Activated CD8-positive, alpha-beta T cell treated with anti-CD3 and anti-CD28 coated beads for 36 hours (primary cell): ENCODE measurements at regions not wholly inside any gene's neighbourhood (a gene's known extent, or its start where the extent isn't known, plus 50 kb on each side); places are given as distances from the start of the nearest gene placed in this dataset.
"Not testable (repeated sequence)": the region's sequence is repeated elsewhere in the genome, so short reads cannot be mapped to it uniquely, and the experiment has no call there.

Experiments used
- ATAC-seq: fragments of 200-7000 bp; cut with Tn5 transposase; one replicate; pipeline ENCODE4 v1.10.0; 2021; ENCODE audit warnings: mild to moderate bottlenecking, moderate library complexity
- CTCF ChIA-PET: fragments of 350-600 bp; sonication (Branson Sonifier 250); formaldehyde crosslinking; loops from one replicate; lab custom pipeline; 2021; ENCODE audit warnings: antibody characterized with exemption; lab: Charles Lee
- POLR2A ChIA-PET: fragments of 350-600 bp; sonication (Branson Sonifier 250); formaldehyde crosslinking; loops from one replicate; lab custom pipeline; 2021; ENCODE audit warnings: antibody characterized with exemption; lab: Charles Lee
- DNase-seq: peaks from one replicate; pipeline ENCODE4 v3.0.0-alpha.2; 2020
- H3K27ac Mint-ChIP-seq: one replicate; pipeline ENCODE4 v1.8.0; 2021; ENCODE audit warnings: mild to moderate bottlenecking, mixed read lengths
- H3K27me3 Mint-ChIP-seq: one replicate; pipeline ENCODE4 v1.8.0; 2021; ENCODE audit warnings: mixed read lengths
- H3K36me3 Mint-ChIP-seq: one replicate; pipeline ENCODE4 v1.8.0; 2021; ENCODE audit warnings: low read depth, mixed read lengths
- H3K4me1 Mint-ChIP-seq: one replicate; pipeline ENCODE4 v1.8.0; 2021; ENCODE audit warnings: low read depth, mixed read lengths
- H3K4me3 Mint-ChIP-seq: one replicate; pipeline ENCODE4 v1.8.0; 2021; ENCODE audit warnings: mild to moderate bottlenecking, moderate library complexity, mixed read lengths
- H3K9me3 Mint-ChIP-seq: one replicate; pipeline ENCODE4 v1.8.0; 2021; ENCODE audit warnings: mixed read lengths
- CTCF ChIP-seq: fragments of 200-600 bp; IDR thresholded peaks from one replicate; pipeline ENCODE4 v1.8.0; 2022; ENCODE audit warnings: antibody characterized with exemption, mild to moderate bottlenecking
- intact Hi-C: fragments of 100-400 bp; cut with micrococcal nuclease; formaldehyde crosslinking; loops from one replicate; pipeline ENCODE4 v1.10.0; 2022

GRCh38 chr15:20295238-20295811 is 246.3 kb downstream of the GOLGA6L6 start:
- no peaks in the 10 kb centered on the region for H3K36me3 Mint-ChIP-seq
- ChIA-PET CTCF (no interaction called here), POLR2A (no interaction called here)
- H3K4me3 Mint-ChIP-seq: no peak overlapping the region
- H3K9me3 Mint-ChIP-seq: no peaks in the 10 kb centered on the region
- H3K27me3 Mint-ChIP-seq: no peaks in the 10 kb centered on the region
- ATAC-seq (no peak), DNase-seq (no peak)
- intact Hi-C loops: no loop called here
- H3K4me1 Mint-ChIP-seq: no peaks in the 10 kb centered on the region
- TF ChIP-seq CTCF: no peak
- H3K27ac Mint-ChIP-seq: no peak overlapping the region

DNA sequence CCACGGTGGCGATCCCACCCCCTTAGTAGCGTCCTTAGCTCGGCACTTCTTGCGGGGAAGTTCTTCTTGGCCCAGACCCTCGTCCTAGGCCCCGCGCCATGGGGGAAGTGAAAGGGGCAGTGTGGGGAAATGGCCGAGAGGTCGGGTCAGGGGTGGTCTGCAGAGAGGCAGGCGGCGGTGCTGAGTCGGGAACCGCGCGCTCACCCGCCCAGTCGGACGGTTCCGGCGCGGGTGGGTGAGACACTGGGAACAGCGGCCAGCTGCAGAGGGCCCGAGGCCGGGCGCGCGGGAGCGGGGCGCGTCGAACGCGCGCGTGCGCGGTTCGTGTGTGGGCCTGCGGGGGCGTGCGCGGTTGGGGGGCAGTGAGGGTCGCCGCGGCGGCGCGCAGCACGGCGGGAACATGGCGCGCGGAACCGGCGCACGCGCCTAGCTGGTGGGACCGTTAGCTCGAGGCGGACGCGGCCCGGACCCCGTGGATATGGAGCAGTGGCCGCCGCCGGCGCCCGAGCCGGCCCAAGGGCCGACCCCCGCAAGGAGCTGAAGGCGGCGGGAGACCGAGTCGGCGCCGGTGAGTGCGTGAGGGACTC is 246.9 kb downstream of the GOLGA6L6 start:
- no peaks in the 10 kb centered on the region for H3K36me3 Mint-ChIP-seq
- H3K4me3 Mint-ChIP-seq: no peak overlapping the region
- TF ChIP-seq CTCF: no peak
- H3K27ac Mint-ChIP-seq: no peak overlapping the region
- DNase-seq: no peak
- ChIA-PET CTCF (no interaction called here), POLR2A (no interaction called here)
- H3K4me1 Mint-ChIP-seq: no peaks in the 10 kb centered on the region
- no peaks in the 10 kb centered on the region for H3K27me3 Mint-ChIP-seq
- no peak for ATAC-seq
- intact Hi-C loops: no loop called here
- no peaks in the 10 kb centered on the region for H3K9me3 Mint-ChIP-seq

DNA sequence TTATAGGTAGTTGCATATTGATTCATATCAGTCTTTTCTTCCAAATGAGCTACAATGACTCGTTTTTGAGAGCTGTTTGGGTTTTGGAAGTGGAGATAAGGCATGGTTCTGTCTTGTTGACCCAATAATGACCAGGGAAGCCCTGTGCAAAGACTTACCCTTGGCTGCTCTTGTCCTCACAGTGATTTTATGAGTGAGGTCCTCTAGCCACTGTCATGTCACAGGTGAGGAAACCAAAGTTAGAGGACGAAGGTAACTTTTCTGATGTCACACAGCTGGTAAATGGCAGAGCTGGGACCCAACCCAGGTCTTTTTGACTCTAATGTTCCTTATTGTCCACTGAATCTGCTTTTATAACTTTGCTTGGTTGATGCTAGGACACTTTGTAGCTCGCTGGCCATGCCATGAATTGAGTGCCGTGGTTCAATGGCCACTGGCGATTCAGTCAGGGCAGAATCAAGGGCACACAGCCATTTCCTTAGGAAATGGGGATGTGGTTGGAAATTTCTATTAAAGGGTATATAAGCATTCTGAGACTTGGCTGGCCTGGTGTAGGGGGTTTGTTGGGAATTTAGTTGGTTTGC is 249.1 kb downstream of the GOLGA6L6 start:
- H3K27ac Mint-ChIP-seq, H3K27me3 Mint-ChIP-seq, POLR2A ChIA-PET, H3K4me1 Mint-ChIP-seq, H3K36me3 Mint-ChIP-seq, ATAC-seq, CTCF ChIA-PET, intact Hi-C loops, H3K4me3 Mint-ChIP-seq, H3K9me3 Mint-ChIP-seq, DNase-seq: not testable (repeated sequence)

- H3K27ac Mint-ChIP-seq, intact Hi-C loops: not testable (repeated sequence)
Measured at GRCh38 chr15:20291616-20292015, 250.0 kb downstream of the GOLGA6L6 start.

GRCh38 chr15:20290606-20291005 is 251.0 kb downstream of the GOLGA6L6 start:
- H3K36me3 Mint-ChIP-seq, DNase-seq, POLR2A ChIA-PET, ATAC-seq, H3K9me3 Mint-ChIP-seq, H3K27me3 Mint-ChIP-seq, H3K4me1 Mint-ChIP-seq, CTCF ChIA-PET, H3K4me3 Mint-ChIP-seq, H3K27ac Mint-ChIP-seq, intact Hi-C loops: not testable (repeated sequence)

More at GRCh38 chr15:20291616-20292015, 250.0 kb downstream of the GOLGA6L6 start:
- DNase-seq, POLR2A ChIA-PET, H3K36me3 Mint-ChIP-seq, ATAC-seq, H3K4me3 Mint-ChIP-seq, H3K27me3 Mint-ChIP-seq, H3K4me1 Mint-ChIP-seq, CTCF ChIA-PET, H3K9me3 Mint-ChIP-seq: not testable (repeated sequence)

GRCh38 chr15:20289538-20290103 is 252.0 kb downstream of the GOLGA6L6 start:
- POLR2A ChIA-PET, intact Hi-C loops: not testable (repeated sequence)

DNA sequence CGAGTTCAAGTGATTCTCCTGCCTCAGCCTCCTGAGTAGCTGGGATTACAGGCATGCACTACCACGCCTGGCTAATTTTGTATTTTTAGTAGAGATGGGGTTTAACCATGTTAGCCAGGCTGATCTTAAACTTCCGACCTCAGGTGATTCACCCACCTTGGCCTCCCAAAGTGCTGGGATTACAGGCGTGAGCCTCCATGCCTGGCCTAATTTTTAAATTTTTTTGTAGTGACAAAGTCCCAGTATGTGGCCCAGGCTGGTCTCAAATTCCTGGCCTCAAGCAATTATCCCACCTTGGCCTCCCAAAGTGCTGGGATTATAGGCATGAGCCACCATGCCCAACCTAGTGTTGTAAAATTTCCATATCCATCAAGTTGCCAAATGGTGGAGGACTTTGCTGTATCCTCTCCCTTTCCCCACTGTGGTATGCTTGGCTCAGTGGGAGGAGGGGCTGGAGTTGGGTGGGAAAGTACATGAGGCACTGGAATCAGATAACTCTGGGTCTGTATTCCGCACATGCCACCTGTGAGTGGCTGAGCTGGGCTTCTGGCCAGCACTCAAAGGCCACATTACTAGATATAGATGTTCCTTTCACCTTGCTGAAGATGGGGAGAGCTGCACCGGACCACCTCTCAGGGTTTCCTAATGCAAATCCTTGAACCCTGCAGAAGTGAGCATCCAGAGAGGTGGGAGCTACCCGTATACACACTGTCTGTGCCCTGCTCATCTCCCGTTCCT is 252.6 kb downstream of the GOLGA6L6 start:
- H3K27ac Mint-ChIP-seq, CTCF ChIA-PET, H3K4me3 Mint-ChIP-seq, H3K27me3 Mint-ChIP-seq, ATAC-seq, H3K9me3 Mint-ChIP-seq, H3K36me3 Mint-ChIP-seq, H3K4me1 Mint-ChIP-seq, DNase-seq, POLR2A ChIA-PET, intact Hi-C loops: not testable (repeated sequence)

More at GRCh38 chr15:20289538-20290103, 252.0 kb downstream of the GOLGA6L6 start:
- H3K27ac Mint-ChIP-seq, DNase-seq, H3K27me3 Mint-ChIP-seq, H3K36me3 Mint-ChIP-seq, ATAC-seq, CTCF ChIA-PET, H3K4me3 Mint-ChIP-seq, H3K9me3 Mint-ChIP-seq, H3K4me1 Mint-ChIP-seq: not testable (repeated sequence)

DNA sequence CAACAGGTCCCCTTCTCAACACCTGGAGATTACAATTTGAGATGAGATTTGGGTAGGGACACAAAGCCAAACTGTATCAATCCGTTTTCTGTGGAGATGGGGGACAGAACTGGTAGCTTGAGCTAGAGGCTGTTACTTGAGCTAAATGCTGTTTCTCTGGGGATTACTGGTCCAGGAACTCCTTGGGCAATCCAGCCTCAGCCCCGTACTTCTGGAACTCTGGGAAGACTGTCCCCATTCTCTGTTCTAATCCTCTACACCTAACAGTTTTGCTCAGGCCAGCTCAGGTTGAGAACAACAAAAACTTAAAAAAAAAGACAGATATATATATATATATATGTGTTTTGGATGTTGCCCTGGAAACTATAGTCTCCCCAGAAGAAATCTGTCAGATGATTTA is 255.0 kb downstream of the GOLGA6L6 start:
- H3K4me1 Mint-ChIP-seq, H3K27me3 Mint-ChIP-seq, POLR2A ChIA-PET, DNase-seq, intact Hi-C loops, H3K27ac Mint-ChIP-seq, ATAC-seq, H3K4me3 Mint-ChIP-seq, CTCF ChIA-PET, H3K9me3 Mint-ChIP-seq, H3K36me3 Mint-ChIP-seq: not testable (repeated sequence)

DNA sequence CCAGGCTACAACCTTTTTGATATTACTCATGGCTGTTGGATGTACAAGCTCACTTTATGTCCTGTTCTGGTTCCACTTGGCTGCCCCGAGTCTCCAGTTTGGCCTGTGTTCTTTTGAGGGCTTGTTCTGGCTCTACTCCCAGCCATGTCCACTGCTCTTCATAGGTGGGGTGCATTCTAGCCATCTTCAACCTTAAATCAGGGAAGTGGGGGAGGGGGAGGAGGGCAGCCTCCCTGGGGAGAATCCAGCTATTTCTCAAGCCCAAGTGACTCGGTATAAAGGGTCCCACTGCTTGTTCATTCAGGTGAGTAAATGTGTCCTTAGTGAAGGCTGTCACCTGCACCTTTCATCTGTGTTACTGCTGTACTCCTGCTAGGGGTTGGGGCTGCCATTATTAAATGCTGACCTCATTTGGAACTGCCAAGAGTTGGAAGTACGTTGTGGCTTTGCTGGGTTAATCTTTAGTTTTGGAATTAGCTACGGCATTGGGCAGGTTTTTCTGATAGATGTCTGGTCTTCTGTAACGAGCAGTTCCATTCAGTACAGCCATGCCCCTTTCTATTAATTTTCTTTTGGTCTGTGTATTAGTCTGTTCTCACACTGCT is 255.8 kb downstream of the GOLGA6L6 start:
- H3K4me3 Mint-ChIP-seq, H3K9me3 Mint-ChIP-seq, CTCF ChIA-PET, H3K27ac Mint-ChIP-seq, ATAC-seq, intact Hi-C loops, H3K36me3 Mint-ChIP-seq, DNase-seq, H3K4me1 Mint-ChIP-seq, POLR2A ChIA-PET, H3K27me3 Mint-ChIP-seq: not testable (repeated sequence)
